GM12878 (cell line): ENCODE measurements at regions not wholly inside any gene's neighbourhood (a gene's known extent, or its start where the extent isn't known, plus 50 kb on each side); places are given as distances from the start of the nearest gene placed in this dataset.

Experiments
- ATAC-seq: fragments of 200-7000 bp; cut with Tn5 transposase; 3 replicates; pipeline ENCODE4 v1.9.1; 2020; ENCODE audit warnings: mild to moderate bottlenecking, moderate library complexity
- BruUV-seq: library from RNA; stranded (reverse); fragments of 400-500 nt; replicated peaks from 2 replicates; lab custom pipeline; 2021; lab: Mats Ljungman, UMichigan
- CTCF ChIA-PET: fragments of 300-600 bp; sonication (Branson Sonifier 250); formaldehyde crosslinking; extraction: SDS; loops from one replicate; lab custom pipeline; 2021; ENCODE audit warnings: inconsistent platforms; lab: Yijun Ruan, JAX
- POLR2A ChIA-PET: fragments of 350-600 bp; formaldehyde crosslinking; extraction: SDS; loops from one replicate; lab custom pipeline; 2021; ENCODE audit warnings: inconsistent platforms; lab: Charles Lee
- RAD21 ChIA-PET: fragments of 300-600 bp; sonication (Branson Sonifier 250); formaldehyde crosslinking; loops from one replicate; lab custom pipeline; 2023; ENCODE audit warnings: antibody characterized with exemption; ENCODE audit not compliant: unreplicated experiment; lab: Charles Lee
- SMC1A ChIA-PET: fragments of 300-600 bp; sonication (Branson Sonifier 250); formaldehyde crosslinking; loops from one replicate; lab custom pipeline; 2023; ENCODE audit not compliant: unreplicated experiment, uncharacterized antibody; lab: Charles Lee
- DNase-seq: peaks from one replicate; pipeline ENCODE4 v3.0.0-alpha.2; 2011; ENCODE audit warnings: low read depth, low spot score
- FAIRE-seq: peaks from 3 replicates; lab custom pipeline; 2011; peaks lifted over from hg19 to GRCh38; lab: Jason Lieb, UNC
- H2AFZ ChIP-seq: 2 replicates; pipeline ENCODE4 v1.6.0; 2011; ENCODE audit warnings: low read depth, low read length, control low read depth; ENCODE audit not compliant: control insufficient read depth
- H3K27ac ChIP-seq: 2 replicates; pipeline ENCODE4 v1.5.1; 2011; ENCODE audit warnings: control low read depth; ENCODE audit not compliant: control insufficient read depth, insufficient read depth
- H3K27me3 ChIP-seq, 2 experiments: replicated peaks in 1 of 2; 2 replicates each; pipeline versions ENCODE4 v1.6.0 to v1.6.1; 2011; ENCODE audit warnings: low read length in 1 of 2; ENCODE audit not compliant: control insufficient read depth in 2 of 2, insufficient read depth in 2 of 2
- H3K36me3 ChIP-seq, 2 experiments: 2 replicates each; pipeline ENCODE4 v1.5.1; 2011; ENCODE audit warnings: low read length in 1 of 2; ENCODE audit not compliant: control insufficient read depth in 2 of 2, insufficient read depth in 2 of 2
- H3K4me1 ChIP-seq: 2 replicates; pipeline ENCODE4 v1.6.1; 2011; ENCODE audit warnings: mild to moderate bottlenecking, low read length, moderate library complexity, mixed read lengths; ENCODE audit not compliant: control insufficient read depth, insufficient read depth
- H3K4me2 ChIP-seq: 2 replicates; pipeline ENCODE4 v1.6.0; 2011; ENCODE audit warnings: control low read depth; ENCODE audit not compliant: control insufficient read depth, insufficient read depth
- H3K4me3 ChIP-seq: fragments of 200-600 bp; sonication (generic); 2 replicates; pipeline ENCODE4 v1.5.1; 2016
- H3K79me2 ChIP-seq: 2 replicates; pipeline ENCODE4 v1.6.0; 2011; ENCODE audit warnings: low read length; ENCODE audit not compliant: control insufficient read depth, insufficient read depth
- H3K9ac ChIP-seq: 2 replicates; pipeline ENCODE4 v1.8.0; 2011; ENCODE audit warnings: low read length, control low read depth, mixed read lengths; ENCODE audit not compliant: control insufficient read depth, insufficient read depth
- H3K9me3 ChIP-seq: replicated peaks from 3 replicates; pipeline ENCODE4 v1.5.1; 2011; ENCODE audit warnings: mild to moderate bottlenecking, low read length; ENCODE audit not compliant: control insufficient read depth, insufficient read depth
- H4K20me1 ChIP-seq: 2 replicates; pipeline ENCODE4 v1.6.0; 2011; ENCODE audit not compliant: control insufficient read depth, insufficient read depth
- BCL3 ChIP-seq: IDR thresholded peaks from 2 replicates; pipeline ENCODE4 v1.6.1; 2011; ENCODE audit warnings: borderline replicate concordance, low read depth, mild to moderate bottlenecking, moderate library complexity, low read length; ENCODE audit not compliant: insufficient read depth, poor library complexity, severe bottlenecking
- BMI1 ChIP-seq: fragments of 450-650 bp; IDR thresholded peaks from 2 replicates; pipeline ENCODE4 v1.6.1; 2016; ENCODE audit warnings: mild to moderate bottlenecking, moderate library complexity, borderline replicate concordance
- CHD2 ChIP-seq: IDR thresholded peaks from 2 replicates; pipeline ENCODE4 v1.6.1; 2011; ENCODE audit warnings: low read depth, low read length, improper control_type of control experiment, borderline replicate concordance
- CUX1 ChIP-seq: IDR thresholded peaks from 2 replicates; pipeline ENCODE4 v1.6.1; 2012; ENCODE audit warnings: improper control_type of control experiment, low read depth, low read length; ENCODE audit not compliant: insufficient replicate concordance
- FOS ChIP-seq: IDR thresholded peaks from 3 replicates; pipeline ENCODE4 v1.6.1; 2011; ENCODE audit warnings: borderline replicate concordance; ENCODE audit not compliant: insufficient read length; ENCODE audit errors: extremely low read depth
- GATAD2B ChIP-seq: fragments of 450-650 bp; conservative IDR thresholded peaks from 2 replicates; pipeline ENCODE4 v1.6.1; 2017; ENCODE audit warnings: low read depth, mild to moderate bottlenecking, moderate library complexity
- LARP7 ChIP-seq: fragments of 450-650 bp; IDR thresholded peaks from 2 replicates; pipeline ENCODE4 v1.6.1; 2017; ENCODE audit warnings: mild to moderate bottlenecking
- NKRF ChIP-seq: fragments of 450-650 bp; conservative IDR thresholded peaks from 2 replicates; pipeline ENCODE4 v1.6.1; 2017; ENCODE audit warnings: mild to moderate bottlenecking, moderate library complexity
- RAD21 ChIP-seq: IDR thresholded peaks from 2 replicates; pipeline ENCODE4 v1.6.1; 2011; ENCODE audit warnings: mild to moderate bottlenecking, low read depth, low read length, moderate library complexity; ENCODE audit not compliant: insufficient read depth
- RB1 ChIP-seq: fragments of 450-650 bp; formaldehyde crosslinking; IDR thresholded peaks from 2 replicates; pipeline ENCODE4 v1.6.1; 2017; ENCODE audit warnings: mild to moderate bottlenecking, borderline replicate concordance
- YBX1 ChIP-seq: fragments of 450-650 bp; IDR thresholded peaks from 2 replicates; pipeline ENCODE4 v1.6.1; 2016; ENCODE audit warnings: antibody characterized with exemption
- YY1 ChIP-seq: IDR thresholded peaks from 2 replicates; pipeline ENCODE4 v1.6.1; 2011; ENCODE audit warnings: low read depth, mild to moderate bottlenecking, low read length
- WGBS: methylation state at CpG from one replicate; pipeline ENCODE4 v1.1.6; 2016; ENCODE audit warnings: low lambda C conversion rate; ENCODE audit not compliant: insufficient replicate concordance, insufficient coverage; ENCODE audit errors: missing lambda C conversion rate; 5-methylcytosine and 5-hydroxymethylcytosine counted together
- in situ Hi-C: fragments of 300-500 bp; cut with MboI; formaldehyde crosslinking; loops from 9 replicates; pipeline ENCODE4 v1.14.3; 2018; ENCODE audit warnings: mixed read lengths
- intact Hi-C: fragments of 100-400 bp; cut with micrococcal nuclease; formaldehyde crosslinking; loops from one replicate; pipeline ENCODE4 v1.14.2; 2022; ENCODE audit not compliant: unreplicated experiment

GRCh38 chr1:238681451-238681850, 704.9 kb upstream of the CHRM3 start:
- ChIA-PET SMC1A (interaction anchor here (1.0 kb wide), 1 partner anchor 35 kb away, joined by 3 read pairs; no protein-coding TSS in a partner anchor), POLR2A (no interaction called here), RAD21 (no interaction called here), CTCF (no interaction called here)
- FAIRE-seq = no peak
- in situ Hi-C loops = no loop called here
- no peak for ATAC-seq
- H3K9ac ChIP-seq = no peak overlapping the region
- H3K9me3 ChIP-seq = no peaks in the 10 kb centered on the region
- no peaks in the 10 kb centered on the region for H3K4me1 ChIP-seq
- H2AFZ ChIP-seq = no peak overlapping the region
- H3K27ac ChIP-seq = no peak overlapping the region
- no peak overlapping the region for H3K4me3 ChIP-seq
- no peaks in the 10 kb centered on the region for H4K20me1 ChIP-seq
- H3K4me2 ChIP-seq = no peak overlapping the region
- no peak for DNase-seq
- no peak for TF ChIP-seq LARP7
- TF ChIP-seq GATAD2B = no peak
- no peak for TF ChIP-seq YY1
- TF ChIP-seq FOS = no peak
- no peak for TF ChIP-seq CUX1
- TF ChIP-seq RB1 = no peak
- no peak for TF ChIP-seq YBX1
- no peak for TF ChIP-seq BCL3
- no peak for TF ChIP-seq CHD2
- no peak for TF ChIP-seq BMI1
- TF ChIP-seq RAD21 = no peak
- no peak for TF ChIP-seq NKRF
- no peaks in the 10 kb centered on the region for H3K27me3 ChIP-seq
- intact Hi-C loops = no loop called here
- BruUV-seq = no TSS peak
- 32% methylated on average over 4 of the region's 4 CpGs for WGBS
- H3K36me3 ChIP-seq = no peaks in the 10 kb centered on the region
- H3K79me2 ChIP-seq = no peaks in the 10 kb centered on the region
